Skin of body (tissue), 1 donor: ENCODE measurements at regions not wholly inside any gene's neighbourhood (a gene's known extent, or its start where the extent isn't known, plus 50 kb on each side); places are given as distances from the start of the nearest gene placed in this dataset.

Experiments
- DNase-seq: peaks from one replicate; lab custom pipeline; 2025; lab: John Stamatoyannopoulos, UW

DNA sequence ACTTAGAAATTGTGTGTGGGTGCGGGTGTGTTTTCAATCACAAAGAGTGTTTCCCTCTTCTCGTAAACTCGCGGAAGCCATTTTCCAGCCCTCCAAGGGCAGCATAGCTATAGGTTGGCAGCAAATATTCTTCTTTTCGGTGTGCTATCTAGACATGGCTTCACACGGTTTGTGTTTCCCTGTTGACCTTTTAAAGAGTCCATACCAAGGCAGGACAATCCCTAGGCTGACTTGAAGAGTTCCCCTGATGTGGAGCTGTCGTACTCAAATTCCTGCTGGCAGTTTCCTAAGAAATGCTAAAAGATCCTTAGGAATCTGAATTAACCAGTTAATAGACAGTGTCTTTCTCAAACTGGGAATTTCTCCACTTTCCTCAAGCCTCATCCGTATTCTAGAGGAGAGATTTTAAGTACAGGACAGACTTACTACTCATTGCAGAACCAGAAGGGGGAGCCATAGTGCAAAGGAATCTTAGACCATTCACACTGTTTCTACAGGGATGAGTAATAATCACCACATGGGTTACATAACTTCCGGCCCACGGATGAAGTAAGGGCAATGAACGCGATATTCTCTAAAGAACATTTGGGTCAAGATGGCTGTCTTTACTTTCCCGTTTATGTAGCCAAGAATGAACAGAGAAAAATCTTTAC, 288.6 kb upstream of the ELAC2 start:
- no peak for DNase-seq

DNA sequence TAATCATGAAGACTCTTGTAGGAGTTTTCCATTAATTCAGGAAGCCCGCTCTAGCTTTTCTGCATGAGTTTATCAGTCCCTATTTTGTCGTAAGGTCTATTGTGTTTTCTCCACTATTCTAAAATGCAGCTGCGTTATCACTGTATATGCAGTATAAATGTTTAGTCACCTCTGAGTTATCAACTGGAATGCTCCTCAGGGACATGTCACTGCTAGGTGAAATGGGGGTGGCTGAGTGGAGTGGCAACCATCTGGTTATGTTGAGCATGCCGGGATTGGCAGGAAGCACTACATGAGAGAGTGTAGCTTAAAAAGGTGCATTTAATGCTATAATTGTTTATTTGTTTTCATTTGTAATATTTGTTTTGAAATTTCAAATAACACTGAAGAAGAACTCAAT, 285.2 kb upstream of the ELAC2 start:
- DNase-seq = no peak

DNA sequence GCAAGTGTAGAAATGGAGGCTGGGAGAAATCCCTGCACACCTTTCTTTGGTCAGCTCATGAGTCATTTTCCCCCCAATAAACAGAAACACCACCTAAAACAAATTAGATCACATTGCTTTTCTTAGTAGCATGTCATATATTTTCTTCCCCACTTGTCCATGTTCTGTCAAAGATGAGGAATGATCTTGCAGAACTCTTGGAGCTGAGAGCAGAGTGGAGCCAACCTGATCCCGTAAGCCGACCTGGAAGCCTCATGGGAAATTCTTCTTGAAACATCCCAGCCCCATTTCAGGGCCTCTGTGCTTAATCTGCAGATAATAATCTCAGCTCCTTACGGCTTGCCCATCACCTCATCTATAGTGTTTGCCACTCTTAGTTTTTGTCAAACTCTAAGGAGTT, 284.6 kb upstream of the ELAC2 start:
- no peak for DNase-seq

DNA sequence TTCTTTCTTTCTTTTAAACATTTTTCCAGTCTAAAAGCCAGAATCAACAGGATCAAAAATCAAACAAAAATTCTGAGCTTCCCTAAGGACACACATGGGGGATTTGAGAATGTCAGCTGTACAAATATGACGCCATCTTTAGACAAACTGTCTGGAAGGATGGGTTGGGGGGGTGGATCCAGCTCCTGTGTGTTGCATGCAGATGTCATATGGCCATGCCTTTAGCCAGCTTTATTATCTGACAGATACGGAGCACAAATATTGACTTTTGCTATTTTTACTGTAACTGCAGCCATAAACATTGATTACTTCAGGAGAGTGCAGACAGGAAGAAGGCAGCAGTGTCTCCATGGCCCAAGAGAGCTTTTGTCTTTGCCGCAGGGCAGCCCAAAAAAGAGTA, 279.4 kb upstream of the ELAC2 start:
- no peak for DNase-seq

DNA sequence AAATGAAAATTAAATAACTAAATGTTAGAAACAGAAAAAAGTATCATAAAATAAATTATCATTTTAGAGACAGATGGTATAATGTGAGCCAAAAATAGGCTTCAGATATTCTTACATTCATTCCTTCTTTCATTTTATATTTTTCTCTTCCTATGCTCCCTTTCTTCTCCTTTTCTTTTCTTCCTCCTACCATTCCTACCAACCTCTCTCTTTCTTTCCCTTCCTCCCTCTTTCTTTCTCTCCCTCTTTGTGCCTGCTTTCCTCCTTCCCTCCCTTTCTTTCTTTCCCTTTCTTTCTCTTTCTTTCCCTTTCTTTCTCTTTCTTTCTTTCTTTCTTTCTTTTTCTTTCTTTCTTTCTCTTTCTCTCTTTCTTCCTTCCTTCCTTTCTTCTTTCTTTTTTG, 275.6 kb upstream of the ELAC2 start:
- no peak for DNase-seq

DNA sequence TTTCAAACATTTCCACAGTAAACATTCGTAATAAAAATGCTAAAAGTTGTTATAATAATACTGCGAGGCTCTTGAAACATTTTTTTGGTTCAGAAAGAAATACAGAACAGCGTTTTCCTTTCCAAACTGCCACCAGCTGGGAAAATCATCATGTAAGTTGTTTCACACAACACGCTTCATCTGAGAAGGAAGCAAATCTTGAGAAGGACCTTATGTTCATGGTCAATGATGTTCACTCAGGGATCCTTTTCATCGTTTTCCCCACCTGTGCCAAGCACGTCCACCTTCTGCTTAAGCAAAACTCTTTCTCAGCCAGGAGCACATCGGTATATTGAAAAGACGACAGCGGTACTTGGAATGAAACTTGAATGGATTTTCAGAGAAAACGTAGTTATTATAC, 274.5 kb upstream of the ELAC2 start:
- no peak for DNase-seq

- no peak for DNase-seq
Measured at GRCh38 chr17:13288248-13288647, 270.4 kb upstream of the ELAC2 start.

GRCh38 chr17:13287226-13287625, 269.4 kb upstream of the ELAC2 start:
- DNase-seq = no peak

DNA sequence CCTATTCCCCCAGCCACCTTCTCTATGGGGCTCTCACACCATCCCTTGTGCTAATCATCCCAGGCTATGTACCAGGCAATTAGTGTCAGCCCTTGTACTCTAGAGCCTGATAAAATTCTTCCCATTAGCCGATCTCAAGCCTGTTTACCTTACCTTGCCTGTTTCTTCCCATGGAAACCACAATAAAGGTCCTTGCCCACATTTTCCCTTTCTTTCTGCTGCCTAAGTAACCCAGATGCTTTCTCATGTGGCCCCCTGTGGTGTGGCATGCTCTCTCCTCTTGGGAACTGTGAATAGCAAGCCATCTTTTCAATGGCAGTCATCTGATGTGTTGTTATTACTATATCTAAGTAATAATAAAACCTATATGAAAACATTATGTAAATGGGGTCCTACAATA, 265.8 kb upstream of the ELAC2 start:
- DNase-seq = no peak

GRCh38 chr17:13281626-13282025, 263.8 kb upstream of the ELAC2 start:
- no peak for DNase-seq

DNA sequence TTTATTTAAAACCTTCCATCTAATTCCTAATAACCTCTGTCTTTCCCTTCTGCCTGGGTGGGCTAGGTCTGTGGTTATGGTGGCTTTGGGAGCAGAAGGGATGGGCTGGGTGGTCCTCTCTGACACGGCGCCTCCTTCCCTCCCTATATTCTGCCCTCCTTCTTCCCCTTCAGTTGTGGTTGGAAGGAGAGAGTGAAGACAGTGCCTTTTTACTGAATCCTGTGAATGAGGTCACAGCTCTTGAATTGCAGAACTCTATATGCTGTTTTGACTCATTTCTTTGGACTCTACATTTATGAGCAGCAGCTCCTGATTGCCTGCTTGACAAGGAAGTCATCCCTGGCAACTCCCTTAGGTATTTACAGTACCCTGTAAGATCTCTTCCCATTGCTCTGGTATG, 256.0 kb upstream of the ELAC2 start:
- DNase-seq = no peak

- DNase-seq = no peak
Measured at GRCh38 chr17:13272296-13272695, 254.5 kb upstream of the ELAC2 start.

DNA sequence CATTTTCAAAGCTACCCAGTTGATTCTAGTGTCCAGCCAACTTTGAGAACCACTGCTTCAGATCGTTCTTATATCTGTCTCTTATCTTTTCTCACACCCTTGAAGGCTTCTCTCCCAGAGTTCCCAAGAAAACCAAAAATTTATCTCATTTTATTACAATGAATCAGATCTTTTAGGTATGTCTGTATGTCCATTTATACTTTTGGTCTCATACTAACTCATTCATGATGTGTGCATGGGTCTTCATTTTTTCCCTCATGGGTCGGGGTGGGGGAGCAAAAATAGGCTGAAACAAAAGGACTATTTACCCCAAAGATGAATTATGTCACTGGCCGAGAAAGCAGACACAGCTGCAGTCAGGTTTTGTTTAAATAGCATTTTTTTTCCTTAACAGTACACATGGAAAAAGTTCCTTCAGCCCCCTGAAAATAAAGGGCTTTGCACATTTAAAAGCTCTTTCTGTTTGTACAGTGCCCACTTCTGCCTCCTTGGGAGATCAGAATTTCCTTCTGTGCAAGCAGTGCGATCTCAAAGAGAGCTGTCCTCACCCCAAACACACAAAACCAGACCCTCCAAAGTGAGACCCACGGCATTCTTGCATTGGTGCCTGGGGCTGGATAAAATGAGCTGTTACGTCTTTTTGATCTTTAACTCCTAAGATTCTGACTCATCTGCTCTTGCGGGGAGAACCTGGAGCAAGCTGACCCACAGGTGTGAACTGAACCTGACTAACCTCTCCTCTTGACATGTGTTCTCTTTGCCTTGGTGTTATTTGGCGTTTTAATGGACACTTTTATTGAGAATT, 251.2 kb upstream of the ELAC2 start:
- no peak for DNase-seq

- no peak for DNase-seq
Measured at GRCh38 chr17:13266606-13267005, 248.8 kb upstream of the ELAC2 start.

GRCh38 chr17:13265311-13265710, 247.5 kb upstream of the ELAC2 start:
- no peak for DNase-seq

DNA sequence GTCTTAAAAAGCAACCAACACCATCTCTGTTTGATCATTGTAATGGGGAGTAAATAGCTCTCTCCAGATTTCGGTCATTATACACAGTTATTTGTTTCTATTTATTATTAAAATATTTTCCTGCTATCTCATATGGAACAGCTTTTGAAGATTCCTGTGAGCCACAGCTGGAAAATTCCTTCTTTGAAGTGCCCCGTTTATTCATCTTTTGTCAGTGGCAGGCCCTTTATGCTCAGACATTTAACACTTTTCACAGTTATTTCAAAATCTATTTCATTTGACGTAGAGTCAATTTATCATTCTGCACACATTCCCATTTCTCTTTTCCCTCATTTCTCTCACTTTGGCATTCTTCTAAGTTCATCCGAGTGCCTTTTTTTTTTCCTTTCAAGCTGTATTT, 245.9 kb upstream of the ELAC2 start:
- DNase-seq = no peak

DNA sequence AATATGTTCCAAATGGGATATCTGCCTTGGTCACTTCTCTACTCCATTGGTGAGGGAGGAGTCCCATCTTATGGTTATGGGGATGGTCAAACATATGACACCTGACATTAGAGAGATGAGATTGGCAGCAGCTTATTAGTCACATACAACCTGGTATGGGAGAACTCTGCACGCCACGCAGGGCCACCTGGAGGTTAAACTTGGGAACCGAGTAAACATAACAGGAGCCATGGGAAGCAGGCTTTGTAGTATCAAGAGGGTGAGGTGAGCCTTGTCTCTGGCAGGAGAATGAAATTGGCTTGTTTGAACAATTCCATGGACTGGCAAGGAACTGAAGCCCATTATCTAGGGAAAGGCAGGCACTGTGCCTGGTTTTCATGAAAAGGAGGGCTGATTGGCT, 238.7 kb upstream of the ELAC2 start:
- DNase-seq = no peak

DNA sequence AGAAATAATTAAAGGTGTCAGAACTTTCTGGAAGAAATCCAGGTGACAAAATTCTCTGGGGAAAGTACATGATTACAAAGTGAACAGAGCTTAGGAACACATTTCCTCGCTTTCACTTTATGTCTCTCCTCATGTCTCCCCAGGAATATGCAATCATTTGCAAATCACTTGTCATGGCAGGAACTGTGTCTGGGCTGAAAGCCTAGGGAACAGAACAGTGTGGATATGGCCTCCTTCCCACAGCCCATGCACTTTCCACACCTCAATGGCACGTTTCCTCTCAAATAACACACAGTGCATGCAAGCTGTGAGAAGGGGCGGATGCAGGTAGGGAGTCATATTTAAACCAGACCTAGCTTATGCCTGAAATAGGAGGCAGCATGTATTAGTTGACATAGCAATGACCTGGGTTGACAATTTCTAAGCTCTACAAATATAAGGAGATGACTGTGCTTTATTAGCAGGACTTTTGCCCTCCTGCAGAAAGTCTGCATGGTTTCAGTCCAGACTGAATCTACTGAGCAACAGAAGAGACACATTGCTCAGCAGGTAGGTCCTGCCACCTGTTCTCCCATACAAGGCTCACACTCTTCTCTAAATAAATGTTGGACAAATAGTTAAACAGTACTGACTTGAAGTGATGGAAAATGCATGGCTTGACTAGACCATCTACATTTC, 236.0 kb upstream of the ELAC2 start:
- DNase-seq = no peak

- DNase-seq = no peak
Measured at GRCh38 chr17:13244513-13244912, 226.7 kb upstream of the ELAC2 start.

- no peak for DNase-seq
Measured at GRCh38 chr17:13243585-13243984, 225.8 kb upstream of the ELAC2 start.

DNA sequence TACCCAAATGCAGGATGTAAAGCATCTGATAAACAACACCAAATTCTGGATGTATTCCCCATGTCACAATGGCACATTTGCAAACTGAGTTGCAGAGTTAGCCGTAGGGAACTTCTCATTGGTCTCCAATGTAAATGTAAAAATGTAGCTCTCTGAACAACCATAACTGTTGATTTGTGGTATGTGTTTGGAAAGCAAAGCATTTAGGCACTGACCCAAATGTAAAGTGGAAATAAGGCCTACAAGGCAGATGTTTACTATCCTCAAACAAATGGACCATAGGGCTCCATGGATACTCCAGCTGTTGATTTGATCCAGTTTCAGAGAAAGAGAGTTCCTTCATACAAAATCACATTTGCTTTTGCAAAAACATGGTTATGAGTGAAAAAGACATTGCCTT, 223.0 kb upstream of the ELAC2 start:
- no peak for DNase-seq

DNA sequence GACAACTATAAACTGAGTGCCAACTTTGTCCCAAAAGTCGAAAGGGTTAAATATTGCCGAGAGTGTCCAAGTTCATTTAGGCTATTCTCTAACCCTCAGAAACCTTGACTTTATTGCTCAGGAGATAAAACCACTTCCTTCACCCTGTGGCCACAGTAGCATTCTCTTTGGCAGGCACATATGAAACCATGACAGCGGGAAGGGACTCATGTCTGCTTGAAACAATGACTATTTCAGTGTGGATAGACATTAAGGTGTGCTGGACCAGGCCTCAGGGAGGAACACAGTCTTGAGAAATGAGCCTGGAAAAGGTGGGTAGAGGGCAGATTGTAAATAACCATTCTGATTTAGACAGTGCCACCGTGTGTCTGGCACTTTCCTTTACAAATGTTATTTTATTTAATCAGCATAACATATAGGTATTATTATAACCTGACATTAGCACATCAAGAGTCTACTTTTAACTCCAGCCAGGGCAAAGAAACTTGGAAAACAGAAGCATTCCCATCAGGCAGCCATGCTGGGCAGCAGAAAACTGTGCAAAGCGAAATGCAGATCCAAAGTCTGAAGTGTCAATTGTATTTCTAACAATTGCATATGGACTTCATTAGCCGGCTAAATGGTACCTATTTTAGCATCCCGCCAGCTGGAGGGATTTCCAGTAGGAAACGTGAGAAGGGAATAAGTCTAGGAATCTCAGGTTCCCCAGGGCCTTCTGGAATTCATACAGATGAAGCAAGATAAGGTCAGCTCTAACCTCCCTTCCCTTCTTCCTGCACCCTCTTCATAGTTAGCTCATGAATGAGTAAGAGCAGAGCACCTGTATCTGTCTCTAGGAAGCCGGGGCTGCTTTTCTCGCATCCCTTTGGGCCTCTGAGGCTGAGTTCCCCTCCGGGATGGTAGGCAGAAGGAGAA, 212.8 kb upstream of the ELAC2 start:
- no peak for DNase-seq
